Esophagus squamous epithelium (tissue), 4 donors: ENCODE measurements at regions not wholly inside any gene's neighbourhood (a gene's known extent, or its start where the extent isn't known, plus 50 kb on each side); places are given as distances from the start of the nearest gene placed in this dataset.

Source experiments
- POLR2A ChIP-seq, 4 donors: fragments of 450-650 bp; IDR thresholded peaks; one replicate each; pipeline ENCODE4 v1.6.1; 2017; ENCODE audit warnings: antibody characterized with exemption in 4 of 4, mild to moderate bottlenecking in 4 of 4, moderate library complexity in 3 of 4
- TF ChIP-seq, protein P1 (sequence below), 6 experiments: fragments of 450-650 bp in 4 of 6; fragments of 200-600 bp in 2 of 6; sonication (generic) in 2 of 6; IDR thresholded peaks; one replicate each; pipeline ENCODE4 v1.5.1; 2016 to 2019; ENCODE audit warnings: antibody characterized with exemption in 6 of 6, mild to moderate bottlenecking in 4 of 6, moderate library complexity in 4 of 6

DNA sequence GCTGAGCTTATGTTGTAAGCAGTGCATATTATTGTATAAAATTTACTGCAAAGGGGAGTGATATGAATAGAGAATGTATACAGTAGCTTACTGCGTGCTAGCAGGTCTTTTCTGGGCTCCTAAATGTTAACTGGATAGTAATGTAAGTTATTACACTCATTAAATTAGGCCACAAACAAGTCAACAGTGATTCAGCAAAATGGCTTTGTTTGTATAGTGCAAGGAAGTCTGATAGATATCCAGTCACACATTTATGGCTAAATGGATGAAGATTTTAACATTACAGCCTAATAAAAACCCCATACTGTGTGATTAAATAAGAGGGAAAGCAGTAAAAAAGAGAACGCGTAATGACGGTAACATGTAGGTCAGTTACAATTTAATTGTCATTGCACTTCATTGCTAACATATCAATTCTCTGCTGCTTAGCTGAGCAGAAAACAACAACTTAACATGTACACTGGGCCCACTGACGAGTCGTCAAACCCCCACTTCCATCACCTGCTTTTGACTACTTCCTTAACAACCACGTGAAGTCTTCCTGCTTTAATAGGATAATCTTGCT is 665.0 kb upstream of the FANCL start:
- TF ChIP-seq, protein P1, sequence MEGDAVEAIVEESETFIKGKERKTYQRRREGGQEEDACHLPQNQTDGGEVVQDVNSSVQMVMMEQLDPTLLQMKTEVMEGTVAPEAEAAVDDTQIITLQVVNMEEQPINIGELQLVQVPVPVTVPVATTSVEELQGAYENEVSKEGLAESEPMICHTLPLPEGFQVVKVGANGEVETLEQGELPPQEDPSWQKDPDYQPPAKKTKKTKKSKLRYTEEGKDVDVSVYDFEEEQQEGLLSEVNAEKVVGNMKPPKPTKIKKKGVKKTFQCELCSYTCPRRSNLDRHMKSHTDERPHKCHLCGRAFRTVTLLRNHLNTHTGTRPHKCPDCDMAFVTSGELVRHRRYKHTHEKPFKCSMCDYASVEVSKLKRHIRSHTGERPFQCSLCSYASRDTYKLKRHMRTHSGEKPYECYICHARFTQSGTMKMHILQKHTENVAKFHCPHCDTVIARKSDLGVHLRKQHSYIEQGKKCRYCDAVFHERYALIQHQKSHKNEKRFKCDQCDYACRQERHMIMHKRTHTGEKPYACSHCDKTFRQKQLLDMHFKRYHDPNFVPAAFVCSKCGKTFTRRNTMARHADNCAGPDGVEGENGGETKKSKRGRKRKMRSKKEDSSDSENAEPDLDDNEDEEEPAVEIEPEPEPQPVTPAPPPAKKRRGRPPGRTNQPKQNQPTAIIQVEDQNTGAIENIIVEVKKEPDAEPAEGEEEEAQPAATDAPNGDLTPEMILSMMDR (IDR thresholded peaks at IDR 0.05), result no peak
- TF ChIP-seq POLR2A (IDR thresholded peaks at IDR 0.05), result no peak
